ENCODE measurements at regions not wholly inside any gene's neighbourhood (a gene's known extent, or its start where the extent isn't known, plus 50 kb on each side); places are given as distances from the start of the nearest gene placed in this dataset.

GRCh38 chr18:4817665-4818064 lies 362.6 kb upstream of the DLGAP1 start:
- DNase-seq (ENCODE audit: low spot score in 2 of 2, unreplicated experiment in 2 of 2) = no peak
- Mint-ChIP-seq H3K27me3 (ENCODE audit: low read depth) (no peaks in the 10 kb centered on the region), H3K4me1 (no peaks in the 10 kb centered on the region), H3K4me3 (no peak overlapping the region), H3K9me3 (no peaks in the 10 kb centered on the region), H3K27ac (no peak overlapping the region), H3K36me3 (no peaks in the 10 kb centered on the region)
- no peak for TF ChIP-seq CTCF (IDR thresholded peaks at IDR 0.05; ENCODE audit: unreplicated experiment)

- Mint-ChIP-seq H3K36me3 (no peaks in the 10 kb centered on the region), H3K9me3 (no peaks in the 10 kb centered on the region), H3K27me3 (ENCODE audit: low read depth) (no peaks in the 10 kb centered on the region), H3K27ac (no peak overlapping the region), H3K4me3 (no peak overlapping the region), H3K4me1 (no peaks in the 10 kb centered on the region)
- no peak for DNase-seq (ENCODE audit: low spot score in 2 of 2, unreplicated experiment in 2 of 2)
- no peak for TF ChIP-seq CTCF (IDR thresholded peaks at IDR 0.05; ENCODE audit: unreplicated experiment)
Observed at GRCh38 chr18:4813708-4814107, 358.6 kb upstream of the DLGAP1 start.

- Mint-ChIP-seq H3K4me1 (no peaks in the 10 kb centered on the region), H3K9me3 (peaks cover 13% of the 10 kb centered on the region), H3K27ac (no peak overlapping the region), H3K27me3 (ENCODE audit: low read depth) (no peaks in the 10 kb centered on the region), H3K36me3 (no peaks in the 10 kb centered on the region), H3K4me3 (no peak overlapping the region)
- no peak for DNase-seq (ENCODE audit: low spot score in 2 of 2, unreplicated experiment in 2 of 2)
- TF ChIP-seq CTCF (IDR thresholded peaks at IDR 0.05; ENCODE audit: unreplicated experiment) = no peak
Observed at GRCh38 chr18:4808891-4809290, 353.8 kb upstream of the DLGAP1 start.

GRCh38 chr18:4807604-4808293 lies 352.6 kb upstream of the DLGAP1 start:
- Mint-ChIP-seq H3K27ac (no peak overlapping the region), H3K36me3 (no peaks in the 10 kb centered on the region), H3K4me3 (no peak overlapping the region), H3K27me3 (ENCODE audit: low read depth) (no peaks in the 10 kb centered on the region), H3K9me3 (peaks cover 17% of the 10 kb centered on the region), H3K4me1 (no peaks in the 10 kb centered on the region)
- no peak for DNase-seq (ENCODE audit: low spot score in 2 of 2, unreplicated experiment in 2 of 2)
- TF ChIP-seq CTCF (IDR thresholded peaks at IDR 0.05; ENCODE audit: unreplicated experiment) = no peak

- no peak for TF ChIP-seq CTCF (IDR thresholded peaks at IDR 0.05; ENCODE audit: unreplicated experiment)
- Mint-ChIP-seq H3K9me3 (peaks cover 21% of the 10 kb centered on the region), H3K4me1 (no peaks in the 10 kb centered on the region), H3K4me3 (no peak overlapping the region), H3K27ac (no peak overlapping the region), H3K36me3 (no peaks in the 10 kb centered on the region), H3K27me3 (ENCODE audit: low read depth) (no peaks in the 10 kb centered on the region)
- no peak for DNase-seq (ENCODE audit: low spot score in 2 of 2, unreplicated experiment in 2 of 2)
Observed at GRCh38 chr18:4806331-4806730, 351.2 kb upstream of the DLGAP1 start.

- H3K4me1 Mint-ChIP-seq = no peaks in the 10 kb centered on the region
- H3K27me3 Mint-ChIP-seq (ENCODE audit: low read depth) = no peaks in the 10 kb centered on the region
- H3K9me3 Mint-ChIP-seq = peaks cover 44% of the 10 kb centered on the region
- no peak for TF ChIP-seq CTCF (IDR thresholded peaks at IDR 0.05; ENCODE audit: unreplicated experiment)
- H3K27ac Mint-ChIP-seq = no peak overlapping the region
- no peak for DNase-seq (ENCODE audit: low spot score in 2 of 2, unreplicated experiment in 2 of 2)
- H3K36me3 Mint-ChIP-seq = no peaks in the 10 kb centered on the region
- H3K4me3 Mint-ChIP-seq = no peak overlapping the region
Observed at GRCh38 chr18:4802296-4802695, 347.2 kb upstream of the DLGAP1 start.
